ENCODE measurements at regions not wholly inside any gene's neighbourhood (a gene's known extent, or its start where the extent isn't known, plus 50 kb on each side); places are given as distances from the start of the nearest gene placed in this dataset.

- no peak for DNase-seq (ENCODE audit: low read depth)
Observed at GRCh38 chr9:118189615-118190014, 485.4 kb downstream of the TLR4 start.

GRCh38 chr9:118192807-118193206, 488.6 kb downstream of the TLR4 start:
- no peak for DNase-seq (ENCODE audit: low read depth)

- DNase-seq (ENCODE audit: low read depth) = no peak
Observed at GRCh38 chr9:118209343-118209742, 505.1 kb downstream of the TLR4 start.

- no peak for DNase-seq (ENCODE audit: low read depth)
Observed at GRCh38 chr9:118215549-118215948, 511.3 kb downstream of the TLR4 start.

- peak; percentile 6 for DNase-seq (ENCODE audit: low read depth)
Observed at GRCh38 chr9:118222375-118222774, 518.2 kb downstream of the TLR4 start.

DNA sequence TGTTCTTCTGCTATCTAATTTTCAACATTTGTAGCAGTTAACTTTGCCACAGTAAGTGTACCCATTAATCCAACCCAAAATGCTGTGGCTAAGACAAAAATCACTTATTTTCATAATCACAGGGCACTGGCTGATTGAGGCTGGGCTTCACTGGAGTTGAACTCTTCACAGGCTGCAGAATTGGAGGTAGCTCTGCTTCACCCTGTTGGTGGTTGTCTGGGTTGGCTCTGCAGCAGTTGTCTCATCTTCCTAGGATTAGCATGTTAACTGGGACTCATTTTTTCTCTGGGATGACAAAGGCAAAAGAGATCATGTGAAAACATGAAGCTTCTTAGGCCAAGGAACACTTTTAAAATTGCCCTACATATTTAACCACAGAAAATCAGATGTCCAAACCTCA, 518.9 kb downstream of the TLR4 start:
- no peak for DNase-seq (ENCODE audit: low read depth)

DNA sequence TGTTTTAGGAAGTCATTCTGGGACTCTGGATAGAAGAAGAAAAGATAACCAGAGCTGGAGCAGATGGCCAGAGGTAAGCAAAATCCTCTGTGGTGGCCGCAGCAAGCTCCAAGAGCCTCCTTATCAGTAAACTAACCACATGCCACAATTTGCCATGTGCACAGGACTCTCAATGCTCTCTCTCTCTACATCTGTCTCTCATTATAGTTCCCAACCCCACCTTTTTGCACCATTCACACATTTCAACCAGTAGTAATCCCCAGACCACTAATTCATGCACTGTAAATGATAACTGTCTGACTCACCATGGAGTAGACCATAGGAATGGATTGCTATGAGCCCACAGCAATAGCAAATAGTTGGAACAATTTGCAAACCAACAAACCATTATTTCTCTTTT, 526.1 kb downstream of the TLR4 start:
- peak; percentile 14 for DNase-seq (ENCODE audit: low read depth)

GRCh38 chr9:118236625-118237024, 532.4 kb downstream of the TLR4 start:
- no peak for DNase-seq (ENCODE audit: low read depth)

- DNase-seq (ENCODE audit: low read depth) = no peak
Observed at GRCh38 chr9:118238139-118238538, 533.9 kb downstream of the TLR4 start.

- no peak for DNase-seq (ENCODE audit: low read depth)
Observed at GRCh38 chr9:118252027-118252426, 547.8 kb downstream of the TLR4 start.

DNA sequence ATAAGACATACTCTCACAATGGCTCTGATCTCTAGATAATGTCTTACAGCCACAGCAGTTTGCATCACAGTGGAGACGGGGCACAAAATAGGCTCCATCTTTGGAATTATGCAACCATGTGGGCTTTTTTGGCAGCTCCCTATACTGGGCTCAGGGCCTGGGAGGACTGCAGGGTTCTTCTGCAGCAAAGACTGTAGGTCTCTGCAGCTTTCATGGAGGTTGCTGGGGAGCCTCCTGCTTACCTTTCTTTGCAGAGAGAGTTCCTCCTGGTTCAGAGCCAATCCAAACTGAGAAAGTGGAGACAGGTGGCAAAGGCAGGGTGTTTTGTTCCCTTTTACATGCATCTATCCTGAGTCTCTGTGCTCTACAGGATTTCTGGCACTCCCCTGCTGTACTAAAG, 558.0 kb downstream of the TLR4 start:
- DNase-seq (ENCODE audit: low read depth) = no peak

GRCh38 chr9:118263949-118264348, 559.7 kb downstream of the TLR4 start:
- DNase-seq (ENCODE audit: low read depth) = no peak

GRCh38 chr9:118268046-118268445, 563.8 kb downstream of the TLR4 start:
- DNase-seq (ENCODE audit: low read depth) = no peak

- no peak for DNase-seq (ENCODE audit: low read depth)
Observed at GRCh38 chr9:118269623-118270022, 565.4 kb downstream of the TLR4 start.

- DNase-seq (ENCODE audit: low read depth) = no peak
Observed at GRCh38 chr9:118271331-118271730, 567.1 kb downstream of the TLR4 start.

GRCh38 chr9:118271936-118272335, 567.7 kb downstream of the TLR4 start:
- peak; percentile 1 for DNase-seq (ENCODE audit: low read depth)

DNA sequence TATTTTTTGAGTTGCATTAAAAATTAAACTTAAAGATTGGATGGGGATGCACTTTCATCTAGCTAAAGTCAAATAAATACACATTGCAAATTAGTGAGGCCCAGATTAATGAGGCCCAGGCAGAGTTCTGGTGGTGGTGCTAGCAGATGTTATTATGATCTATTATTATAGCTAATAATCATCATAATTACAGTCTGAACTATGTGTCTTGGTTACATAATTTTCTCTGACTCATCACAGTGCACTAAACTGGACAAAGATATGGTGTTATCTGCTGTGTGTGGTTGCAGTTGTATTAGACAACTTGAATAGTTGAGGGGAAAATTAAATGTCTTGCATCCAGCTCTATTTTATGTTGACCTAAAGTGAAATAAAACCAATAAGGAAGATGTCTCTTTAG, 568.8 kb downstream of the TLR4 start:
- DNase-seq (ENCODE audit: low read depth) = no peak

DNA sequence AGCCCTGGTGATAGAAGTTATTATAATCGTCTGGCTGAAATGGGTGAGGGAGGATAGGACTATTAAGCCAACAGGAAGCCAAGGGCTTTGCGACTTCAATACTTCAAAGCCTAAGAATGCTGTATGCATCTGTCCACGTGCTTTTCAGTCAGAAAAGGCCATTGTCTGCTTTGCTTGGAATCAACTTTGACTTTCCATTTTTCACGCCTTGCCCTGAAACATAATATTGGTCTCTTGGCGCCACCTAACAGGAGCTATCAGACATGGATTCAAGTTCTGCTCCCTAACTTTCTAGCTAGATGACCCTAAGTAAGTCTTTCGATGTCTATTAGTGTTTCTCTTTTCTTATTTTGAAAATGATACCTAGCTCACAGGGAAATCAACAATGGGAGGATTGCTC, 572.6 kb downstream of the TLR4 start:
- no peak for DNase-seq (ENCODE audit: low read depth)

DNA sequence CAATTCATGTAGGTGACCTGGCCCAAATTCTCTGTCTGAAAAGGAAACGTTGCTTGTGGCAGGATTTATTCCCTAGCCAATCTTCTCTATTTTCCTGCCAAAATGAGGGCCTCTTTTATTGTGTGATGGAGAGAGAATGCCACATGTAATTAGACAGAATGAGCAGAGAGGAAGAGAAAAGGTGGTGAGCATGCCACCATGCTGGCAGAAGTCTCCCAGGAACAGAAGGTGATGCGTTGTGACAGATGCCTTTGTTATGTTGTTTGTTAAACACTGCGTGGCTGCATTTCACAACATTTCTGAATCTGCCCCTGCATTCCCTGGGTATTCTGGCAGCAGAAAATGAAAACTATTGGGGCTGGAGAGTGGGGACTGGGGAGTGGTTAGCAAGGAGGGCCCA, 577.6 kb downstream of the TLR4 start:
- no peak for DNase-seq (ENCODE audit: low read depth)

GRCh38 chr9:118283488-118283887, 579.3 kb downstream of the TLR4 start:
- DNase-seq (ENCODE audit: low read depth) = no peak

DNA sequence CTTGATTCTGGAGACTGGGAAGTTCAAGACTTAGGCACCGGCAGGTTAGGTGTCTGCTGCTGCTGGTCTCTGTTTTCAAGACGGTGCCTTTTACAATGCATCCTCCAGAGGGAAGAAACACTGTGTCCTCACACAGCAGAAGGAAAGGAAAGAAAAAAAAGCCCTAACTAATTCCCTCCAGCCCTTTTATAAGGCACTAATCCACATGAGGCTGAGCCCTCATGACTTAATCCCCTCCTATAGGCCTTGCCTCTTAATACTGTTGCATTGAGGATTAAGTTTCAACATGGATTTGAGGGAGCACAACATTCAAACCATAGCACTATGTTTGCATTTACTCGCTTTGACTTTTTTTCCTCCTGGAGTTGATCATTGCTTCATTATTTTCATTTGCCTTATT, 585.9 kb downstream of the TLR4 start:
- no peak for DNase-seq (ENCODE audit: low read depth)

DNA sequence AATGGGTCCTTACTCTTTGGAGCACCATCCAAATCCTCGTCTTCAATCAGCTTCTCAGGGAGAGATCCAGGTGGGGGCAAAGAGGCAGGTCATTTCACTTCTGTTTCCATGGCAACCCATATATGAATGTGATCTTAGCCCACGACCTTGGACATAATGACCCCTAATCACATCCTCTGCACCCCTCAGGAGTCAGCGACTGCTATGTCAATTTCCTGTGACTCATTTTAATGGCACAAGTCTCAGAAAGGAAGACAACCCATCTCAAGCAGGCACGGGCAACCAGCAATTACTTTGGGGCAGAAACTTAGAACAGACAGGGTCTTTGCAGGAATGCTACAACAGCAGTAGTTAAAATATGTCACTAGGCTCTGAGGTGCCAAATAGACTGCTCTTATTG, 591.2 kb downstream of the TLR4 start:
- DNase-seq (ENCODE audit: low read depth) = no peak

- DNase-seq (ENCODE audit: low read depth) = no peak
Observed at GRCh38 chr9:118302721-118303120, 598.5 kb downstream of the TLR4 start.

- DNase-seq (ENCODE audit: low read depth) = no peak
Observed at GRCh38 chr9:118303216-118303615, 599.0 kb downstream of the TLR4 start.

DNA sequence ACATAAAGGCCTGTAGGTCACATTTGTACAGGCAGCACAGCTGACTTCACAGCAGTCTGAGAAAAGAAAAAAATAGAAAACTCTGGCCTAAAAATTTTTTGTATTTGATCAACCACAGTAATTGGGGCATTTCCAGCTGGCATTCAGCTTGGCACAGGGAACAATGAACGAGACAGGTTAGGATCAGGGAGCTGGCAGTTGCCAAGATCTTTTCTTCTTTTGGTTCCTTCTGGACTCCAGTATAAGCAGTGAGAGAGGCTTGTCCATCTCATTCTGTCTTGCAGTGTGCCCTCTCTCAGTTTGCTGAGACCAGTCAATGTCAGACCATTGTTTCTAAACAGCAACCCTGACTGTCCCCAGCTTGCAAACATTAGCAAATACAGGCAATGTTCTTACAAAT, 601.1 kb downstream of the TLR4 start:
- no peak for DNase-seq (ENCODE audit: low read depth)

Measured in stromal cell of bone marrow (primary cell).